ENCODE measurements at regions not wholly inside any gene's neighbourhood (a gene's known extent, or its start where the extent isn't known, plus 50 kb on each side); places are given as distances from the start of the nearest gene placed in this dataset.
A peak's percentile ranks its signal among the peaks of the same experiment; 100 is the strongest.

DNA sequence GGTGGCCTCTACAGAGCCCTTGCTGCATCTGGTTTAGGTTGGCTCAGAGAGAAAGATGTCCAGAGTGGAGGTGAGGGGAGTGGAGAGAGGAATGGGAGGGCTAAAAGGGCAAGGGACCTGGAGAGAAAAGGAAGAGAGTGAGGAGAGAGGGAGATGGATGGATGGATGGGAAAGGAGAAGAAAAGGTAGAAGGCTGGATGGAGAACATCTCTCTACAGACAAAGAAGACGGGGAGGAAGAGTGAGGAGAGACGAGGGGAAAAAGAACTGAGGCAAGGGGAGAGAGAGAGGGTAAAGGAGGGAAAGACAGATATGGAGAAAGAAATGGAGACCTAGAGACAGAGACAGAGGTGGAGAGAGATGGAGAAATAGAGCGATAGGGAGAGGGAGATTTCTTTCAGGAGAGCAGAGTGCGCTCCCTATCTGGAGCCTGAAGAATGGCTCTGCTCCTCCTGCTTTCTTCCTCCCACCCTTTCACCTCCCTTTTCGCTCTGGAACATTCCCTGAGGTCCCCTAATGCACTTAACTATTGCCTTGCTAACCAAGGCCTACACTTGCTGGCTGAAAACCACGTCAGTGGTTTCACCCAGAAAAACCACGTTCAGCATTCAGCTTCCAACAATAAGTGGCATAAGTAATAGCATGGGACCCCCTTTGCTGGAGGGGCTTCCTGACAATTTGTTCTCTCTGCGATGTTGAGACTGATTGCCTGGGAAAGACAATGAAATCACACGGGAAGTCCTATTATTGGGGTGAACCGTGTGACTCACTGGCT is 286.3 kb downstream of the CDH26 start:
- no peak for DNase-seq (ENCODE audit: low spot score)

DNA sequence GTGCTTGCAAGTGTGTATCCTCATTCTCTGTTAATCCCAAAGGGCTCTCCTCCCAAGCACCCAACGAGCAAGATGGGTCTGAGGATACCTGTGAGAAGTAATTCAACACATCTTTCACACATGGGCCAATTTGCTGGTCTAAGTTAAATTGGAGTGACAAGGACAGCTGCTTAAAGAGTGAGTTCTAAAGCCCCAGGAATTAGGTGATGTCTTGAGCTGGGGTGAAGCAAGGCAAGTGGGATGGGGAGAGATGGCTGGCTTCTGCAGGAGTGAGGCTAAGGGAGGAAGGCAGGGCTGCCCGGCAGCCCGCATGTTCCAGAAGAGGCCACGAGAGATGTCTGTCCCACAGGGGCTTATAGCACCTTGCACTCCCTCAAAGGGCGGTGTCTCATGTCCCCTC is 288.5 kb downstream of the CDH26 start:
- DNase-seq (ENCODE audit: low spot score) = no peak

DNA sequence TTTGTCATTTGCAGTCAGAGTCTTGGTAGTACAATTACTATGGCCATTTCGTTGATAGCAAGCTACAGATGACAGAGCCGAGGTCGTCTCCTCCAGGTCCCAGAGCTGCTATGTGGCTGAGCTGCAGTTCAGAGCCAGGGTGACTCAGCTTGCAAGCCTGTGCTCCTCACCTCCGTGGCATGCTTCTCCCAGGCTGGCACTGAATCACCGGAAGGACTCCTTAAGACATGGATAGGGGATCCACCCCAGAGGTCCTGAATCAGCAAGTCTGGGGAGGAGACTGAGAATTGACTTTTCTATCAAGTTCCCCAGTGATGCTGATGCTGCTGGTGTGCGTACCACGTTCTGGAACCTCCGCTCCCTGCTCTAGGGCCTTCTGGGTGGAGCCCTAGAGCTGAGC is 291.2 kb downstream of the CDH26 start:
- peak; percentile 92 for DNase-seq (ENCODE audit: low spot score)

DNA sequence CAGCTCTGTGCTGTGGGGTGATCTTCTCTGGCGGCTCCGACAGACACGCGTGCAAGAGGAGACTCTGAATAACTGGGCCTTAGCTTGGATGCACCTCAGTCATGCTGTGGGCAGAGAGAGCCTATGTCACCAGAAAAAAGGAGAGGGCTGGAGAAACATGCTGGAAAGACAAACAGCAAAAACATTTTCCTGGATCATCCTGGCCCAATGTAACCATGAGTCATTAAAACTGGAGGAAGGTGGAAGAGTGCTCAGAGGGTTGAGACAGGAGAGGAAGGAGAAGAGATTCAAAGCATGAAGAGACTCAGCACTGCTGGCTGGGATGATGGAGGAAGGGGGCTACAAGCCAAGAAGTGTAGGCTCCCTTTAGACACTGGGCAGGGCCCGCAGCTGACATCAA is 292.0 kb downstream of the CDH26 start:
- DNase-seq (ENCODE audit: low spot score) = no peak

DNA sequence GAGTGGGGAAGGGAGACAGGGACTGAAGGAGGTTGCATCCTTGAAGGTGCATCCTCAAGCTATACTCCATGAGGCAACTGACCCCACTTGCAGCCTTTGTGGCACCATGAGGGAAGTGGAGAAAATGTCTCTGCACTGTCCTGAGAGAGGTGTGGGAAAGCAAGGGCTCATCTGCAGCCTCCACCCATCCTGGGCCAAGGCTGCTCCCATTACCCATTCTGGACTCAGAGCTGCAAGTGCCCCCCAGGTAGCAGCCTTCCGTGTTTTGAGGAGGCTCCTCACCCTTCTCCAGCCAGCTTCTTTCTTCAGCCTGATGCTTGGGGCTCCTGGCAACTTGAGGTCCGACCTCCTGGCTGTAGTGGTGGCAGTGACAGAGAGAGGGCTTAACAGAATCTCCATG is 294.6 kb downstream of the CDH26 start:
- DNase-seq (ENCODE audit: low spot score) = no peak

DNA sequence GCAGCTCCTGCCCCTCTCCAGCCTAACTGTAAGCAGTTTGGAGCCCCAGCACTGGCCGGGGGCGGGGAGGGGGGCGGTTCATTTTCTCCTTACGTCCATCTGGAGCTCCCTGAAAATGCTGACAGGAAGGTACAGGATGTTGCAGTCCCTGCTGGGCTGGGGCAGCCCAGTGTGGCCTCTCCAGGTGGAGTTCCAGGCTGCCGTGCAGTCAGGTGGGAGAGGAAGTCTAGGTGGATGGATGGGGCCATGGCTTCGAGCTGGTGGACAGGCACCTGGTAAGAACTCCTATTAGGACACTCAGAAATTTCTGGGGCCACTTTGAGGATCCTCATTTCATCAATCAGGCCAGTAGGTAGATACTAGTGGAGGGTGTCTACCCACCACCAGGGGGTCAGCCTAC is 295.2 kb downstream of the CDH26 start:
- no peak for DNase-seq (ENCODE audit: low spot score)

DNA sequence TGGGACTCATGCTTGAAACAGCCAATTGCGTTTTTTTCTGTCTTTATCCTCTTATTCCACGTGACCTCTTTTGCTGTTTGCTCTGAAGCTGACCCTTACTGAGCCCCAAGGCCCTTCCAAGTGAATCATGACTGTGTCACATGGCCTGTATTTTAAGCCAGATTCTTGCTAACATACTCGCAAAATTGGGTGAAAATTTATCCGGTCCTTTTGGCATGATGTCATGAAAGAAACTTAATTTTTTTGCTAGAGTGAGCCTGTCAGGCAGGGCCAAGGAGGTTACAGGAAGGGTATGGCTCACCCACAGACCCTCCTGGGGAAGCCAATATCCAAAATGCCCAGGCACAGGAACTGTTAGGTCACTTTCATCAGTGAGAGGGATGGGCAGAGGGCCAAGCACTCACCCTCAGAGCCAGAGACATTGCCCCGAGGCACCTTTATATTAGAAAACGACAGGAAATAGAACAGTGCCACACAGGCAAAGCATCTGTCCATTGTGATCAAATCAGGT is 296.7 kb downstream of the CDH26 start:
- DNase-seq (ENCODE audit: low spot score) = peak; percentile 64

DNA sequence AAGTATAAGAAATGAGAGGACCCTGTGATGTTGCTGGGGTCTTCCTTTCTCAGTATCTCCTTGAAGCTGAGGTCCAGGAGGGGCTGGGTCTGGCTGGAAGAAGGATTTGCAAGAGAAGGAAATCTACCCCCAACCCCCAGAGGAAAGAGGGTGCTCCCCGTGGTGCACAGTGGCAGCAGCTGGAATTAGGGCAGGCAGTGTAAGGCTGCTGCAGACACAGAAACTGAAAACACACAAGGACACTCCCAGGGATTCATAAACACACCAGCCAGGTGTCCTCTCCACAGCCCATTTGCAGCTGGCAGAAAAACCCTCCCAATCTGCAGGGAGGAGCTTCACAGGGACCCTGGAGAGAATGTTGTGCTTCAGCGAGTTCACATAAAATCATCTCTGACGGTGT is 297.2 kb downstream of the CDH26 start:
- no peak for DNase-seq (ENCODE audit: low spot score)

DNA sequence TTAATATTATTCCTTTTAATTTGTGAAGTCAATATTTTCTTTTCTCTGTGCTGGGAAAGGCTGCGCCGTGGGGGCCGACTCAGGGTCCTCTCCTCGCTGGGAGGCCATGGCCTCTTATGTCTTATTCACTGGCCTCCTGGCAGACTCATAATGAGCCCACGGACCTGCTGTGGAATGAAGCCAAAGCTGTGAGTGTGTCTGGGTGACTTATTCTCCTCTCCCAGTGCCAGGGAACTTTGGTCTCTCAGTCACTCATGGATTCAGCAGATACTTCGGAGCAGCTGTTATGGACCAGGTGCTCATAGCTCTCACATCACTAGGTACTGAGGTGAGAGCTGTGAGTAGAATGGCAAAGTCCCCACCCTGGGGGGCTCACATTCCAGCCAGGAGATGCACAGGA is 297.6 kb downstream of the CDH26 start:
- DNase-seq (ENCODE audit: low spot score) = no peak

DNA sequence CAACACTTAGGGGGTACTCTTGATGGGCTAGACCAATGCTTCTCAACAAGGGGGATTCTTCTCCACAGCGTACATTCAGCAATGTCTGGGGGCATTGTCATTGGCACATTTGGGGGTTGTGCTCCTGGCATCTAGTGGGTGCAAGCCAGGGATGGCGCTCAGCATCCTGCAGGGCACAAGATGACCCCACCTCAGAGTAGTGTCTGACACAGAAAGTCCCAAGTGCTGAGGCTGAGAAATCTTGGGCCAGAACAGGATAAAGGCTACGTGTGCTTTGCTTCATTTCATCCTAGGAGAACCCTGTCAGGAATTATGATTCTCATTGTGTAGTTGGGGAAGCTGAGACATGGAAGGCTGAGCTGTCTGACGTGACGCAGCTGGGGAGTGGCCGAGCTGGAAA is 298.6 kb downstream of the CDH26 start:
- no peak for DNase-seq (ENCODE audit: low spot score)

DNA sequence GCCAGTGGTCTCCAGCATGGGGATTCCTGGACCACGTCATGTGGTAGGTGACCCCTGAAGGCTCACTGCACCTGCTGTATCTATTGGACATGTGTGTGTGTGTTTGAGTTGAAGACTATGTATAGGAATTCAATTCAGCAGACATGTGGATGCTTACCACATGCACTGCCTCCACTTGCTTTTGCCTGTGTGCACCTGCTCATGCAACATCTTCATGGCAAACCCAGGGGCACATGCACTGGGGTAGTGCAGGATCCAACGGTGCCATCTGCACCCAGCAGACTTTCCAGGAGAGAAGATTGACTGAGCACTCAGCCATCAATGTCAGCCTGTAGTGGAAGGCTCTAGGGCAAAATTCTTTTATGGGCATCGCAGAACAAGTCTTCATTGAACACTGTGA is 299.4 kb downstream of the CDH26 start:
- DNase-seq (ENCODE audit: low spot score) = no peak

DNA sequence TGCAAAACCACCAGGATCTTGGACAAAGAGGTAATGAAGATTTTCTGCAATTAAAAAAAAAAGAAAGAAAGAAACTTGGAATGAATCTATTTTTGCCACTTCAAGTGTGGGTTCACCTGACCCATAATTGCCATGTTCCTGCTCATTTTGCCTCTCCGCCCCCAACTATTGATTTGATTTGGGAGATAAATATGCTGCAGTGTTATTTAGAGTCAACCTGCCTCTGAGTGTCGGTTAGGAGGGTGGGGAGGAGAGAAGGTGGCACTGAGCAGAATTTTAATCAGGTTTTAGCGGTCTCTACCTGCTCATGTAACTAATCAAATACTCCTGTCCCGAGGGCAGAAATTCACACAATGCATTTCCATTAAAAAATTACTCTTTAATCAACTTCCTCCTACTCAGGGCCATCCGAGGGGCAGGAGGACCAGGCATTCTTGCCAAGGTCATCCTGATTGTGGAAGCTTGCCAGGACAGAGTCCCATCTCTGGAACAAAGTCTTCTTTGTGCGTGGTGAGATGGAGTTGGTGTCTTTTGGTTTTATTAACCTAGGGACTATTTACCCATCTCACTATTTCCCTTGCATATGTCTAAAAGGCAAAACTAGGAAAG is 300.1 kb downstream of the CDH26 start:
- DNase-seq (ENCODE audit: low spot score) = no peak

DNA sequence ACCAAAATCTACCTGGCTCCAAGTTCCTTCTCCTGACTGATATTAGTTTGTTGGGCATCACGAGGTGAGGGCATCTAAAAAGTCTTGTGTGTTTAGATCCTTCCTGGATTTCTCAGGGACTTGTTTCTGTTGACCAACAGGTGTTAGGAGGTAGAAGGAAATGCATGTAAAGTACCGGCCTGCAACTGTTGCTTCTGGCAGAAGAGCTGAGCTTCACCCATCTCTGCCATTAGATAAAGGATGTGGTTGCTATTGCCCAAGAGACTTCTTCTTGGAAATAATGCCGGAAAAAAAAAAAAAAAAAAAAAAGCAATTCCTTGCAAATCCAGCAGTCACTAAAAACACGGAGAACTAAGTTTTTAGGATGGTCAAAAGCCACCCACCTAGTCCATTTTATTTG is 303.1 kb downstream of the CDH26 start:
- DNase-seq (ENCODE audit: low spot score) = no peak

DNA sequence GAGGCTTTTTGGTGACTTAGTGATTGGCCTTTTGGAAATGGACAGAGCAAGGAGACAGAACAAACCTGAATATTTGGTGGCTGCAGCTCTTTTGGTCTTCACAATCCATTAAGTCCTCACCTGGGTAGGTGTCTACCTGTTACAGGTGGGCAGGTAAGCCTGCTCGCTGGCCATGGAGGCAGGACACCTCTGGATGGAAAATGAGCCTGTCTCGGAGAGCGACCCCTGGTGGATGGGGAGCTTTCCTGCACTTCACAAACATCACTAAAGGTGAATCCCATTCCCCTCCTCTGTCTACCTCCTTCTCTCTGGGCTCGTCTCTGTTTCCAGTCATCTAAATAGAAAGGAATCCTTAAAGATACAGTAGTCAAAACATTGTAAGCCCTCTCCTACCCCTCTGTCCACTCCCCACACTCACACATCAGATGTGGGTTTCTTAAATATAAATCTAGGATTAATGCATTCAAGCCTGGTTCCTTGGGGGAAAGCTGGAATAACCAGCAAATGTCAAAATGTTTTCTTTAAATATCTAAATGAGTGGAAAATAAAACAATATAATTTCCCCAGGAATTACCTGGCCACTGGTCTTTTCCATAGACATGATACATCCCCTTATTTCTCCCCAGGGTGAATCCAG is 304.9 kb downstream of the CDH26 start:
- DNase-seq (ENCODE audit: low spot score) = no peak

DNA sequence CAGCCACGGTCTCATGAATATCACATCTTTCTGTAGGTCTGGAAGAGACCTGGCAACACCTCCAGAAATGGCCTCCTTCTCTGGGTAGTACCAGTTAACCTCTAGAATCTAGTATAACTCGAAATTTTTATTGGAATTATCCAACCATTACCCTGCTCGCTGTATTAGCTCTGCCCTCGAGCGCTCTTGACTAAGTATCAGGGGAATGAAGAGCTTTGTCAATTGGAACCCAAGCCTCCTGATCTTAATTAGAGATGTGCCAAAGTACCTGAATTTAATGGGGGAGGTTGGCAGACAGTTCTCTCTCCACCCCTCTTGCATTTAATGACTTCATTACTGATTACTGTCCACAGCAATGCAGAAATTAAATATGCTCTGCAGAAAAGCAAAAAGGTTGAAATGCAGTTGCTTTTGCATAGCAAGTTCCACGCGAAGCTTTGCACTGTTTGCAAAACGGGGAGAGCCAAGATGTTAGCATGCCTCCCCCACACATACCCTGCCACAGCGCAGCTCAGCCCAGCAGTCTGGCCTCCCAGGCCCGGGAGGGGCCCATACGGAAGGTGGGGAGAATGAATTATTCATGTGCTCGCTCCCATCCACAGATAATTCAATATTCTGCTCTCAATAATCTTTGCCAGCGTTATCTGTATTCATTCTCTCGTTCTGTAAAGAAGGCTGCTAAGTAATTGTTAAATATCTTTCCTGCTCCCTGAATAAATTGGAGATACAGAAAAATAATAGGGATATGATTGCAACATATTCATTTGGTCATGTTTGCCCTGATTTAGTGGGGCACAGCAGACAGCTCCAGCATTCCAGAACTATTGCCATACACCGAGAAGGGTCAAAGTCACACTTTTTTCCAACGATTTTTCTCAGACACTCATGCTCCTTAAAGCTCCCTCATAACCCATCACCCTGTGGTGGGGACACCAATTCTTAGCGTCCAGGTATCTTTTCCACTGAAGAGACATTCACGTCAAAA is 305.8 kb downstream of the CDH26 start:
- no peak for DNase-seq (ENCODE audit: low spot score)

DNA sequence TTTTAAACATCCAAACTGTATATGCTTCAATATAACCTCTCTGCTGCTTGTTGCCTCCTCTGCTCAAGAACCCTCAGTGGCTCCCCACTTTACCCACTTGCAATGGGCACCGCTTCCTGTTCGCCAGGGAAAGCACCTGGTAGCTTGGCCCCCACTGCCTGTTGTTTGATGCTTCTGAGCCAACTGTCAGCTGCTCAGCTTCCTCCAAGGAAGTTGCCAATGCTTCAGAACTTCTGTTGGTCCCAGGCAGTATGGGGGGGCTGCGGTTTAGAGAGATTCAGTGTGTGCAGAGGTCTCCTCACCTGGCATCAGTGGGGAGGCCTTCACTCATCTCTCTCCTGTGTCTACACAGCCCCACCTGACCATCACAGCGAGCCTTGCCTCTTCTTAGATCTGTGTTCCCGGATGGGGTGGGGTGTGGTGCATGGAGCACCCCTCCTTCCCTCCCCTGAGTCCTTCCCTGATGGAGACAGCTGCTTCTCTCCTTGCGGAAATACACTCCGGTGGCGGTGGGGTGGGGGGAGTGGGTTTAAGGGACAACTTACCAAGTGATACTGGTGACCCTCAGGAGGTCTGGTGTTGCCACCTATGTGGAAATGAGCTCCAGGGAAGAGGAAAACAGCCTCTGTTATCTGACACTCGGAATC is 308.1 kb downstream of the CDH26 start:
- DNase-seq (ENCODE audit: low spot score) = no peak

DNA sequence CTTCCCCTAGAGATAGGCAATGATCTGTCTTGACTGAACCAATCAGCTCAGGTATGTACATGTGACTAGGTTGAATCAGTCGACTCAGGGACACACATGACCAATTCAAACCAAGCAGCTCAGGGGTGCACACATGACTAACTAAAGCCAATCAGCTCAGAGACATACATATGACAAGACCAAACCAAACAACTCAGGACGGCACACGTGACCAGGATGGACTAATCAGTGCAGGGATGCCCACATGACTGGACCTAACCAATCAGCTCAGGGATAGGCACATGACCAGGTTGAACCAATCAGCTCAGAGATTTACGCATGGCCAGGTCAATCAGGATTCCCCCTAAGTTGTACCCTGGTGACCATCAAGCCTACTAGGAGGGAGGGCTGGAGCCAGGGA is 310.3 kb downstream of the CDH26 start:
- DNase-seq (ENCODE audit: low spot score) = no peak

DNA sequence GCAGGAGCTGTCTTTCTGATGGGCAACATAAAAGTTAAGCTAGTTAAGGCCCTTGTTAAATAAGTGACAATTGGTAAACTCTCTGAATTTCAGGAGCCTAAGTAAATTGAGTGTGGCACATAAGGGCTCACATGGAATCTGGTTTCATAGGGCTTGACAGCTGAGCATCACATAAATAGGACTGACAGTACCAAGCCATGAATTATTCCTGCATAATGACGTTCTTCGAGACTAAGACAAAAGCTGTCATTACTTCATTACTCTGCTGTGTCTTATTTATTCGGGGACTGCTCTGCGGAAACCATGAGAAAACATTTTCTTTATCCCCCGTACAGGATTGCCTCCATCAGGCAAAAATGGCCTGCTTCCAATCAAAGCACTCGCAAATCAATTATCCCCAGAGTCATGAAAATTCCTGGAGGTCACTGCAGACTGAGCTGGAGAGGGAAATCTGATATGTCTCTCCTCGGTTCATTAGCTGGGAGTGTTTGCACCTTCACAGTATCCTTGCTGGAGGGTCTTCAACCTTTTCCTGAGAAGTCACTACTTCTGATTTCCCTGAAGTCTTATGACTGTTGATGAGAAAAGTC is 311.4 kb downstream of the CDH26 start:
- DNase-seq (ENCODE audit: low spot score) = no peak

DNA sequence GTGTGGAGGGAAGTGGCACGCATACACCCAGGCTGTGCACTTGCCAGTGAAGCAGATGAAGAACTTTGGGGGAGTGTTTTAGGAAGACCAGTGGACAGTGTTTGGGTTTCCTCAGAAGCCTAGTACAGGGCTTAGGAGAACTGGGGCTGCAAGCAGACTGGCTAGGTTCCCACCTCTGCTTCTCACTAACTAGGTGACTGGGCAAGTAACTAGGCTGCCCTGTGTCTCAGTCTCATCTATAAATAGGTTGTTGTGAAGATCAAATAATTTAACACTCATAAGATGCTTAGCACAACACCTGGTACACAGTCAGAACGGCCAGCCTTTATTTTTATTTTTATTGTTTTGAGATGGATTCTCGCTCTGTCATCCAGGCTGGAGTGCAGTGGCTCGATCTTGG is 312.1 kb downstream of the CDH26 start:
- no peak for DNase-seq (ENCODE audit: low spot score)

DNA sequence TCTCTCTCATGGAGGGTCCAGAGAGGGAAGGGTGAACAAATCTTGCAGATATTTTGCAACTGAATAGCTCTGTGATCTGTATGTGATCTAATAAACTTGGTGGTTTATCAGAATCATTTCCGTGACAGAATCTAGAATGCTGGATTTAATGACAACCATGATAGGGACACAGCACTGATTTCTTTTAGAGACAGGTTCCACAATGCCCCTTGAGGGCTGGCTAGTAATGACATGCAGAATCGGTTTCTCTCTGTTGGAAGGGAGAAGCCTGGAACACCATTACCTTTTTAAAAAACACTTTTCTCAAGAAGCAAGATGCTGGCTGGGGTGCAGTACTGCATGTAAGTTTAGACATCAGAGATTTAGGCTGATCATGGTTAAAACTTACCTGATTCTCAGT is 313.4 kb downstream of the CDH26 start:
- peak; percentile 31 for DNase-seq (ENCODE audit: low spot score)

DNA sequence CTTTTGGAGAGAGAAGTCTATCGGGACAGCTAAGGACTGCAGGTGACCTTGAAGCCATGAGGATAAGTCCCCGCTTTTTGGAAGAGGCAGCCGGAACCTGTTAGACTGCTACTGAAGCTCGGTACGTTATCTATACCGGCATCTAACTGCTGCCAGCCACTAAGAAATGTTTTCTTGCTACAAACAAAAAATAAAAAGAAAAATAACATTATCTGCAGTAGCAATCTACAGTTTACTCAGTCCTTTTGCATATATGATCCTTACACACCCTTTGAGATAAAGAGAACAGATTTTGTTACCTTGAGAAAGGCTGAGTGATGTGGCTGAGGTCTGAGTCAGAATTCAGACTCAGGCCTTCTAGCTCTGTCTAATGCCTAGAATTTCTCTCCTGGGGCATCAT is 314.6 kb downstream of the CDH26 start:
- no peak for DNase-seq (ENCODE audit: low spot score)

Data from GM03348 (cell line).